ENCODE measurements at regions not wholly inside any gene's neighbourhood (a gene's known extent, or its start where the extent isn't known, plus 50 kb on each side); places are given as distances from the start of the nearest gene placed in this dataset.

DNA sequence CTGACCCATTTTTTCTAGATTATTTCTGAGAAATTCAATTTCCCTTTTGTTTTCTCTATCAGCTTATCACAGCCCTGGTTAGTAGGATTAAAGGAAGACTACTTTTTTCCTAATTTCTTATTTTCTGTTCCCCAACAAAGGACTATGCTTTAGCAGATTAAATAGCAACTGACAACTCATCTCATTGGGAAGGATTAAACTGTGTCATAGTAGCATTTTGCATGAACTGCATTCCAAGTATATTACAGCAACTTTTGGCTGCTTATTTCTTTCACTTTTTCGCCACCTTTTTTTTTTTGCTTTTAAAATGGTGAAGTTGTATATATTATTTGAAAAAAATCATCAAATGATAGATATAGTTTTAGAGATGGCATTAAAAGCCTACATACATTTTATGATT lies 570.3 kb downstream of the FBXO15 start:
- in situ Hi-C loops (cut with MboI) (no loop called here), intact Hi-C loops (cut with micrococcal nuclease; ENCODE audit: unreplicated experiment) (no loop called here)
- POLR2A ChIA-PET, result interaction anchor here (0.7 kb wide), 1 partner anchor 259 kb away, joined by 3 read pairs; no protein-coding TSS in a partner anchor

DNA sequence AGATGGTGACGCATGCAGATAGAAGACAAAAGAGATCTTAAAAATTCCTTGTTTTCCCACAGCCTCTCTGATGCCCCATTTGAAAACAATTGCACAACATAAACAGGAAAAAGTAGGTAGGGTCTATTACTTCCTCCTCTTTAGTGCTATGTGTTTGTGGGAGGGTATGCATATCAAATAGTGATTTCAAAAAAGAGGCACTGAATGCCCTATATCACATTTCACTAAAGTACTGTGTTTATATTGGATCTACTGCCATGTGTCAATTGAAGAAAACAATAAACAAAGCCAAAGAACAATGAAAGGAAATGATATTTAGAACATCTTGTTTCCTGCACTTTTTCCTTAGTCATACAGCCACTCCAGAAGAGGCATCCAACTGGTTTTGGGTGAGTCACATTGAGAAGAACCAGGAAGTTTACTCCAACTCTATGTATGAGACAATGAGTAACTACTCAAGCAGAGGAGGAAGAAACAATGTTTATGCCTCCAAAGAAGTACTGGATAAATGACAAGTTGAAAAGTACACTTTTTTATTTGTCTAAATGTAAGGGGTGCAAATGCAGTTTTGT lies 583.6 kb downstream of the FBXO15 start:
- in situ Hi-C loops (cut with MboI), result no loop called here
- Histone ChIP-seq H3K36me3 (ENCODE audit: control insufficient read depth in 2 of 2, insufficient read depth in 2 of 2, low read length in 1 of 2) (no peaks in the 10 kb centered on the region), H2AFZ (ENCODE audit: control insufficient read depth, low read depth, low read length) (no peak overlapping the region), H3K27ac (ENCODE audit: control insufficient read depth, insufficient read depth) (no peak overlapping the region), H3K4me1 (ENCODE audit: control insufficient read depth, insufficient read depth, low read length) (no peaks in the 10 kb centered on the region), H3K4me2 (ENCODE audit: control insufficient read depth, insufficient read depth) (no peak overlapping the region), H3K27me3 (replicated peaks in 1 of 2; ENCODE audit: control insufficient read depth in 2 of 2, insufficient read depth in 2 of 2, low read length in 1 of 2) (no peaks in the 10 kb centered on the region), H3K79me2 (ENCODE audit: control insufficient read depth, insufficient read depth, low read length) (no peaks in the 10 kb centered on the region), H3K4me3 (no peak overlapping the region), H3K9me3 (replicated peaks; ENCODE audit: control insufficient read depth, insufficient read depth, low read length) (no peaks in the 10 kb centered on the region), H4K20me1 (ENCODE audit: control insufficient read depth, insufficient read depth) (no peaks in the 10 kb centered on the region), H3K9ac (ENCODE audit: control insufficient read depth, insufficient read depth, low read length) (no peak overlapping the region)
- ChIA-PET CTCF (no interaction called here), SMC1A (ENCODE audit: uncharacterized antibody, unreplicated experiment) (no interaction called here), POLR2A (no interaction called here), RAD21 (ENCODE audit: unreplicated experiment) (no interaction called here)
- no TSS peak for BruUV-seq (replicated peaks)
- no peak for ATAC-seq
- intact Hi-C loops (cut with micrococcal nuclease; ENCODE audit: unreplicated experiment), result no loop called here
- TF ChIP-seq RBBP5 (conservative IDR thresholded peaks at IDR 0.05) (no peak), RUNX3 (IDR thresholded peaks at IDR 0.05; ENCODE audit: low read length) (no peak), CEBPB (IDR thresholded peaks at IDR 0.05; ENCODE audit: borderline replicate concordance in 1 of 2, low read depth in 2 of 2, low read length in 2 of 2) (no peak), EGR1 (IDR thresholded peaks at IDR 0.05; ENCODE audit: borderline replicate concordance in 1 of 2, low read depth in 2 of 2, low read length in 2 of 2) (no peak)
- TF ChIP-seq, protein P1, sequence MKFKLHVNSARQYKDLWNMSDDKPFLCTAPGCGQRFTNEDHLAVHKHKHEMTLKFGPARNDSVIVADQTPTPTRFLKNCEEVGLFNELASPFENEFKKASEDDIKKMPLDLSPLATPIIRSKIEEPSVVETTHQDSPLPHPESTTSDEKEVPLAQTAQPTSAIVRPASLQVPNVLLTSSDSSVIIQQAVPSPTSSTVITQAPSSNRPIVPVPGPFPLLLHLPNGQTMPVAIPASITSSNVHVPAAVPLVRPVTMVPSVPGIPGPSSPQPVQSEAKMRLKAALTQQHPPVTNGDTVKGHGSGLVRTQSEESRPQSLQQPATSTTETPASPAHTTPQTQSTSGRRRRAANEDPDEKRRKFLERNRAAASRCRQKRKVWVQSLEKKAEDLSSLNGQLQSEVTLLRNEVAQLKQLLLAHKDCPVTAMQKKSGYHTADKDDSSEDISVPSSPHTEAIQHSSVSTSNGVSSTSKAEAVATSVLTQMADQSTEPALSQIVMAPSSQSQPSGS (IDR thresholded peaks at IDR 0.05; ENCODE audit: low read length), result no peak
- TF ChIP-seq, protein P2, sequence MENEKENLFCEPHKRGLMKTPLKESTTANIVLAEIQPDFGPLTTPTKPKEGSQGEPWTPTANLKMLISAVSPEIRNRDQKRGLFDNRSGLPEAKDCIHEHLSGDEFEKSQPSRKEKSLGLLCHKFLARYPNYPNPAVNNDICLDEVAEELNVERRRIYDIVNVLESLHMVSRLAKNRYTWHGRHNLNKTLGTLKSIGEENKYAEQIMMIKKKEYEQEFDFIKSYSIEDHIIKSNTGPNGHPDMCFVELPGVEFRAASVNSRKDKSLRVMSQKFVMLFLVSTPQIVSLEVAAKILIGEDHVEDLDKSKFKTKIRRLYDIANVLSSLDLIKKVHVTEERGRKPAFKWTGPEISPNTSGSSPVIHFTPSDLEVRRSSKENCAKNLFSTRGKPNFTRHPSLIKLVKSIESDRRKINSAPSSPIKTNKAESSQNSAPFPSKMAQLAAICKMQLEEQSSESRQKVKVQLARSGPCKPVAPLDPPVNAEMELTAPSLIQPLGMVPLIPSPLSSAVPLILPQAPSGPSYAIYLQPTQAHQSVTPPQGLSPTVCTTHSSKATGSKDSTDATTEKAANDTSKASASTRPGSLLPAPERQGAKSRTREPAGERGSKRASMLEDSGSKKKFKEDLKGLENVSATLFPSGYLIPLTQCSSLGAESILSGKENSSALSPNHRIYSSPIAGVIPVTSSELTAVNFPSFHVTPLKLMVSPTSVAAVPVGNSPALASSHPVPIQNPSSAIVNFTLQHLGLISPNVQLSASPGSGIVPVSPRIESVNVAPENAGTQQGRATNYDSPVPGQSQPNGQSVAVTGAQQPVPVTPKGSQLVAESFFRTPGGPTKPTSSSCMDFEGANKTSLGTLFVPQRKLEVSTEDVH (IDR thresholded peaks at IDR 0.05; ENCODE audit: low read depth, partially characterized antibody), result no peak
- TF ChIP-seq, protein P3, sequence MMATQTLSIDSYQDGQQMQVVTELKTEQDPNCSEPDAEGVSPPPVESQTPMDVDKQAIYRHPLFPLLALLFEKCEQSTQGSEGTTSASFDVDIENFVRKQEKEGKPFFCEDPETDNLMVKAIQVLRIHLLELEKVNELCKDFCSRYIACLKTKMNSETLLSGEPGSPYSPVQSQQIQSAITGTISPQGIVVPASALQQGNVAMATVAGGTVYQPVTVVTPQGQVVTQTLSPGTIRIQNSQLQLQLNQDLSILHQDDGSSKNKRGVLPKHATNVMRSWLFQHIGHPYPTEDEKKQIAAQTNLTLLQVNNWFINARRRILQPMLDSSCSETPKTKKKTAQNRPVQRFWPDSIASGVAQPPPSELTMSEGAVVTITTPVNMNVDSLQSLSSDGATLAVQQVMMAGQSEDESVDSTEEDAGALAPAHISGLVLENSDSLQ (IDR thresholded peaks at IDR 0.05), result no peak
- WGBS (ENCODE audit: insufficient coverage, insufficient replicate concordance, low lambda C conversion rate, missing lambda C conversion rate), result 42% methylated on average over 1 of the region's 1 CpG
- no peak for FAIRE-seq
- no peak for DNase-seq (ENCODE audit: low read depth, low spot score)

More for the DNA sequence above, 570.3 kb downstream of the FBXO15 start:
- SMC1A ChIA-PET (ENCODE audit: uncharacterized antibody, unreplicated experiment), result interaction anchor here (2.1 kb wide), 1 partner anchor 12 kb away, joined by 5 read pairs; no protein-coding TSS in a partner anchor
- Histone ChIP-seq H3K4me1 (ENCODE audit: control insufficient read depth, insufficient read depth, low read length) (no peaks in the 10 kb centered on the region), H3K79me2 (ENCODE audit: control insufficient read depth, insufficient read depth, low read length) (no peaks in the 10 kb centered on the region), H3K36me3 (ENCODE audit: control insufficient read depth in 2 of 2, insufficient read depth in 2 of 2, low read length in 1 of 2) (no peaks in the 10 kb centered on the region), H3K9me3 (replicated peaks; ENCODE audit: control insufficient read depth, insufficient read depth, low read length) (no peaks in the 10 kb centered on the region), H2AFZ (ENCODE audit: control insufficient read depth, low read depth, low read length) (no peak overlapping the region), H3K4me2 (ENCODE audit: control insufficient read depth, insufficient read depth) (no peak overlapping the region), H3K27ac (ENCODE audit: control insufficient read depth, insufficient read depth) (no peak overlapping the region), H4K20me1 (ENCODE audit: control insufficient read depth, insufficient read depth) (no peaks in the 10 kb centered on the region), H3K4me3 (no peak overlapping the region), H3K27me3 (replicated peaks in 1 of 2; ENCODE audit: control insufficient read depth in 2 of 2, insufficient read depth in 2 of 2, low read length in 1 of 2) (no peaks in the 10 kb centered on the region), H3K9ac (ENCODE audit: control insufficient read depth, insufficient read depth, low read length) (no peak overlapping the region)
- ATAC-seq (no peak), FAIRE-seq (no peak), DNase-seq (ENCODE audit: low read depth, low spot score) (no peak)
- CTCF ChIA-PET, result no interaction called here
- no TSS peak for BruUV-seq (replicated peaks)
- no peak for TF ChIP-seq ESRRA (IDR thresholded peaks at IDR 0.05; ENCODE audit: low read length)
- no peak for TF ChIP-seq CBX5 (IDR thresholded peaks at IDR 0.05; ENCODE audit: low read depth)
- WGBS (ENCODE audit: insufficient coverage, insufficient replicate concordance, low lambda C conversion rate, missing lambda C conversion rate), result 0% methylated on average over 1 of the region's 1 CpG
- RAD21 ChIA-PET (ENCODE audit: unreplicated experiment), result no interaction called here
